HFF-Myc (cell line): ENCODE measurements at regions not wholly inside any gene's neighbourhood (a gene's known extent, or its start where the extent isn't known, plus 50 kb on each side); places are given as distances from the start of the nearest gene placed in this dataset.
A peak's percentile ranks its signal among the peaks of the same experiment; 100 is the strongest.

Experiments used
- DNase-seq: peaks from one replicate; pipeline ENCODE4 v3.0.0-alpha.2; 2011; ENCODE audit warnings: low read depth; ENCODE audit errors: extremely low read depth
- H3K4me3 ChIP-seq: replicated peaks from 2 replicates; pipeline ENCODE4 v1.5.1; 2011; ENCODE audit warnings: low read depth, mild to moderate bottlenecking, control low read depth, low read length
- TF ChIP-seq, protein P1 (sequence below): IDR thresholded peaks from 2 replicates; pipeline ENCODE4 v1.5.1; 2012; ENCODE audit warnings: mild to moderate bottlenecking, low read depth, low read length, control low read depth; ENCODE audit errors: missing control alignments

- TF ChIP-seq, protein P1, sequence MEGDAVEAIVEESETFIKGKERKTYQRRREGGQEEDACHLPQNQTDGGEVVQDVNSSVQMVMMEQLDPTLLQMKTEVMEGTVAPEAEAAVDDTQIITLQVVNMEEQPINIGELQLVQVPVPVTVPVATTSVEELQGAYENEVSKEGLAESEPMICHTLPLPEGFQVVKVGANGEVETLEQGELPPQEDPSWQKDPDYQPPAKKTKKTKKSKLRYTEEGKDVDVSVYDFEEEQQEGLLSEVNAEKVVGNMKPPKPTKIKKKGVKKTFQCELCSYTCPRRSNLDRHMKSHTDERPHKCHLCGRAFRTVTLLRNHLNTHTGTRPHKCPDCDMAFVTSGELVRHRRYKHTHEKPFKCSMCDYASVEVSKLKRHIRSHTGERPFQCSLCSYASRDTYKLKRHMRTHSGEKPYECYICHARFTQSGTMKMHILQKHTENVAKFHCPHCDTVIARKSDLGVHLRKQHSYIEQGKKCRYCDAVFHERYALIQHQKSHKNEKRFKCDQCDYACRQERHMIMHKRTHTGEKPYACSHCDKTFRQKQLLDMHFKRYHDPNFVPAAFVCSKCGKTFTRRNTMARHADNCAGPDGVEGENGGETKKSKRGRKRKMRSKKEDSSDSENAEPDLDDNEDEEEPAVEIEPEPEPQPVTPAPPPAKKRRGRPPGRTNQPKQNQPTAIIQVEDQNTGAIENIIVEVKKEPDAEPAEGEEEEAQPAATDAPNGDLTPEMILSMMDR = no peak
- peak; percentile 45 for DNase-seq
- H3K4me3 ChIP-seq = no peak overlapping the region
Measured at GRCh38 chr6:84411060-84411629, 183.7 kb upstream of the CEP162 start.

GRCh38 chr6:84409911-84410310 is 182.5 kb upstream of the CEP162 start:
- TF ChIP-seq, protein P1 = no peak
- no peak for DNase-seq
- H3K4me3 ChIP-seq = no peak overlapping the region

- no peak for DNase-seq
- H3K4me3 ChIP-seq = no peak overlapping the region
- TF ChIP-seq, protein P1 = no peak
Measured at GRCh38 chr6:84408028-84408427, 180.6 kb upstream of the CEP162 start.

DNA sequence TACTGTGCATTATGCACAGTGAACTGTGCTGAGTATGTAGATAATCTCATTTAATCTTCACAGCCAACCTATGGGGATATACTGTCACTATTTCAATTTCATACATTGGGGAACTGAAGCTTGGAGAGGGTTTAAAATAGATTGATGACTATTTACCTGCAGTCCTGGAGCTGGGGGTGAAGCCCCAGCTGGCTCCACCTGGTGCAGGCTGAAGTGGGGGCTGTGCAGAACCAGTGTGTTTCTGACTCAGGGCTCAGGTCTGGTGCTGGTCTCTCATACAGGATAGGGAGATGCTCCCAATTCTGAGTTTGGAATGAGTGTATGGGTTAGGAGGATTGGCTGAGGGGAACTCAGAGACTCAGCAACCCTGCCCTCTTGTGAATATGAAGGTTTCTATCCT is 176.1 kb upstream of the CEP162 start:
- no peak for DNase-seq
- TF ChIP-seq, protein P1 = no peak
- no peak overlapping the region for H3K4me3 ChIP-seq

DNA sequence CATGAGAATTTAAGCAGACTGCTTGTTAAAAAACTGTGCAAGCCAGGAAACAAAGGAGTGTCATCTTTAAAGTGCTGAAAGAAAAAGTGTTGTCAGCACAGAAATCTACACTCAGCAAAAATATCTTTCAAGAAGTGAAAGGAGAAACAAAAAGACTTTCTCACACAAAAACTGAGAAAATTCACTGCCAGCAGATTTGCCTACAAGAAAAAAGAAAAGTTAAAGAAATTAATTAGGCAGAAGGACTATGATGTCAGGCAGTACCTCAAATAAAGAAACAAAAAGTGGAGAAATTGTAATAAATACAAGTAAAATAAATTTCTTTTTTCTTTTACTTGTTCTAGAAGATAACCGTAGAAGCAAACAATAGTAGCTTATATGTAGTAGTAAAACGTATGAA is 171.6 kb upstream of the CEP162 start:
- TF ChIP-seq, protein P1 = no peak
- H3K4me3 ChIP-seq = no peak overlapping the region
- DNase-seq = no peak

DNA sequence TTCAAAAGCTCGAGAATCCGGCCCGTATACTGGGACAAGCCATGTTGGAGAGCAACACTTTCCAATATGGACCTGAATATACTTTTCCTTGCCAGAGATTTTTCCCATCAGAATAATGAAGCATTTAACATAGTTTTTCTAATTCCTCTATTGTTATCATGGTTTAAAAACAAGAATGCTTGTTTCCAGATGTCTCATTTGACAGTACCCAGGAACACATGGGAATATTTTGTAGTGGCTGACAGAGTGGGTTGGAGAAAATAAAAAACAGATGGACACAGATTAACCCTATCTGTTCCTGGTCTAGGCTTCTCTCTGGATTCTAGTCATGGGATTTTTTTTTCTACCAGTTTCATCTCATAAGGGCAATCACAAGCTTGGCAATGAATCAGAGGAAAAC is 164.8 kb upstream of the CEP162 start:
- peak; percentile 50 for DNase-seq
- H3K4me3 ChIP-seq = no peak overlapping the region
- TF ChIP-seq, protein P1 = no peak

DNA sequence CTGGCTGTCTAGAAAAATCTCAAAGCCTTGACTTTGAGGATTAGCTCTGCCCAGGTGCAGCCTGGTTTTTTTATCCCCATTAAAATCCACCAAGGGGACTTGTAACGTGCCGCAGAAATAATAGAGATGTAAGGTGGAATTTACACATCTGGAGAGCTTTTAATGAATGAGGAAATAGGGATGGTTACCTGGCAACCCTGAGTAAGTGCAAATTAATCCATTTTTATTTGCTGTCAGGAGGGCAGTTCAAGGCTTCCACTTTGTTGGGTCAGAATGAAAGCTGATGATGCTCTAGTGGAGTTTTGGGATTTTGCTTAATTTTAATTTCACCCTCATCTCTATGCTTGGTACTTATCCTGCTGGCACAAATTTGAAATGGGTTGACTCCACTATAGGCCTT is 163.4 kb upstream of the CEP162 start:
- no peak overlapping the region for H3K4me3 ChIP-seq
- no peak for DNase-seq
- TF ChIP-seq, protein P1 = no peak
